SW480 (cell line): ENCODE measurements at regions not wholly inside any gene's neighbourhood (a gene's known extent, or its start where the extent isn't known, plus 50 kb on each side); places are given as distances from the start of the nearest gene placed in this dataset.
"Not testable (repeated sequence)": the region's sequence is repeated elsewhere in the genome, so short reads cannot be mapped to it uniquely, and the experiment has no call there.

ENCODE experiments used
- DNase-seq: peaks from one replicate; pipeline ENCODE4 v3.0.0-alpha.2; 2016; ENCODE audit warnings: low spot score

- no peak for DNase-seq
Observed at GRCh38 chr5:56421246-56422075, 188.3 kb upstream of the ANKRD55 start.

DNA sequence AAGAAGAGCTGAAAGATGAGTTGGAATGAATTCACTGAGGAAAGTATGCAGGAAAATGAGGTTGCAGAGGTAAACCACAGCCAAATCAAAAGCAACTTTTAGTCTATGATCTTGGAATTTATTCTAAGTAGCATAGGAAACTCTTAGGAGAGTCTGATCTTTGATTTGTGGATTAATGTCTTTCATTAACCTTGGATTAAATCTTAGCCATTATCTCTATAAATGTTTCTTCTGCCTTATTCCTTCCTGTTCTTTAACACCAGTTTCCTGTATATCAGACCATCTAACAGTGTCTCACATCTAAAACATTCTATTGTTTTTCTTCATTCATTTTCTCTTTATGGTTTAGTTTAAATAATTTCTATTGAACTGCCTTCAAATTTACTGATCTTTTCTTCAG lies 187.2 kb upstream of the ANKRD55 start:
- DNase-seq: no peak

- DNase-seq: no peak
Observed at GRCh38 chr5:56419667-56420066, 186.5 kb upstream of the ANKRD55 start.

GRCh38 chr5:56415356-56415765 lies 182.2 kb upstream of the ANKRD55 start:
- DNase-seq: no peak

DNA sequence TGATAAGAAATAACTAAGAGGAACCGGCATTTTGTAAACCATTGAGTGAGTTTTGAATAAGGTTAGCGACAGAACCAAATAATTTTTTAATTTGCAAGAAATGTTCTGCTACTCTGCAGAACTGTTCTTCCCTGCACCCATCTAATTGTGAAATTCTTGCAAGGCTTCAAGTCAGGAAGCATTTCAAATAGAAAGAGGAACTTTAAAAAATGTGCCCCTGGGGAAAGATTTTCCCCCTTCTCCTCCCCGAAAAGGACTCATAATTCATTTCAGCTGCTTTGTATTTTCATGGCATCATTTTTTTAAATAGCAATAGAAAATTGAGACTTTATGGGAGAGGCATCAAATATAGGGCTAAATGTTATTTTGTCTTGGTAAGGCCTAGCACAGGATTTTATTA lies 180.9 kb upstream of the ANKRD55 start:
- DNase-seq: no peak

- DNase-seq: no peak
Observed at GRCh38 chr5:56413546-56413945, 180.4 kb upstream of the ANKRD55 start.

DNA sequence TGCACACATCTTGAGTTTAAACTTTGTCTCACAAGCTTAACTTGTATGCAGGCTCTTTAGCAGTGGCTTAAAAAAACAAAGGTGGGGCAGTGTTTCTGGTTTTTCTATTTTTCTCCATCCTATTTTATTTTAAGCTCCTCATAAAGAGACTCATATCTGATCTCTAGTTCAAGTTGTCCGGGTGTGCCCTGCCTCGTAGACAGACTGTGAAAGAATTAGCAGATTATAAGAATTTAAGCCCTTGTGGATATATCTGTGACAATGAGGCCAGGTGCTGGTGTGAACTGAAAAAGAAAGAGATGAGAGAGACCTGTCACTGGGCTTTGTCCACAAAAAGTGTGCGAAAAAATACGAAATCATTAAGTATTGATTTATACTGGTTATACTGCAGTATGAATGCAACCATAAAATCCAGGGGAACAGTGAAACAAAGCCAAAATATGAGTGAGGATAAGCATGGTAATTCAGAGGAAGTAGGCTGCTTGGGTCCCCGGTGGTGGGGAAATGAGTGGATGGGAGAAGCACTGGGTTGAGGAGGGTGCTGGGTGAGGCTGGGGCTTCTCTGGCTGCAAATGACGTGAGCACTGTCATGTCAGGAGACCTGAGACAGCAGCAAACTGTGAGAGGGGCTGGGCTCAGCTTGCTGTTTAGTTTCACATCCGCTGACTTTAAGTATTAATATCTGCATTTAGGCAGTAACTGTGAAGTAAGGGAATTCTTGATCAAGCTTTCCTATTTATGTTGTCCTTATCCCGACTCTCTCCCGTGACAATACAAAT lies 179.7 kb upstream of the ANKRD55 start:
- no peak for DNase-seq

GRCh38 chr5:56410696-56411095 lies 177.6 kb upstream of the ANKRD55 start:
- DNase-seq: no peak

- DNase-seq: no peak
Observed at GRCh38 chr5:56409331-56410190, 176.4 kb upstream of the ANKRD55 start.

DNA sequence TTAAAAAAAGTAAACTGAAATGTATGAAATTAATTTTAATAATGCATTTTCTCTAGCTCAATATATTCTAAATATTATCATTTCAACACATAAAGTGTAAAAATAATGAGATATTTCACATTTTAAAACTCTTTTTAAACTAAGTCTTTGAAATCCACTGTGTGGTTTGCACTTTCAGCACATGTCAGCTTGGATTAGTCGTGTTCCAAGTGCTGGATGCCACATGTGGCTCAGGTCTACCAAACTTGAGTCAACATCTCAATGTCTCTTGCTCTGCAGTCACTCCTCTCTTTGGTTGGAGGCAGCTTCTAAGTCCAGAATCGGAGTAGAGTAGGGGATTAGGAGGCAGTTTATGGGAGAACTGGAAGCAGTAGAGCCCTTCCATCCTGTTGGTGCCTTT lies 173.7 kb upstream of the ANKRD55 start:
- no peak for DNase-seq

GRCh38 chr5:56406221-56406620 lies 173.1 kb upstream of the ANKRD55 start:
- no peak for DNase-seq

DNA sequence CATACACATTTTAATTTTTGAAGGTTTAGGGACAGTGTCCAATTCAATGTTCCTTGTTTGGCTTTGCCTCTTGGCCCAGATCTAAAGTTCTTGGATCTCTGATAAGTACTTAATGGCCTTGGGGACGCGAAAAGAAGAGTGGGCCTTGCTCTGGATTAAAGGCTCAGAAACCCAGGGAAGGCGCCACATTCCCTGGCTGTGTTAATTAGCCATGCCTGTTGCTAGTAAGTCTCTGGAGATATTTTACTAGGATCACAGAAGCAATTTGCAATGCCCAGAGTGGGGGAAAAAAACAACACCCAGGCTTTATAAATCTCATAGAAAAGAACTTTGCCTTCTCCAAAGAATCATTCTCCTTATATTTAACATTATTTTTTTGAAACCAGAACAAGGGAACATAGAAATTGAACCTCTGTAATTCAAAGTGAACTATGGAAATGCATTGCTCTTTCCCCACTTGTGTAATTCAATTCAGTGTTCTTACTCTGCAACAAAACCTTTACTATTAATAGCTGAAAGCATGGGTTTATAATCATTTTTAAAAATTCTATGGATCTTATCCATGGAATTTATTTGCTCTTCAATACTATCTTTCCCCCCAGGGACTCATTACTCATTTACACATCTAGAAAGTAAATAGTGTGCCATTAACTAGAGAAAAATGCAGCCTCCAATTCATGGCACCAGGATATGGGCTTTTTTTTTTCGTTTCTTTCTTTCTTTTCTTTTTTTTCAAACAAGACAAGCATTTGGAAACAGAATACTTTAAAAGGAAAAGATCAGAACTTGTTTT lies 172.2 kb upstream of the ANKRD55 start:
- DNase-seq: no peak

- peak; percentile 4 for DNase-seq
Observed at GRCh38 chr5:56402266-56403220, 169.4 kb upstream of the ANKRD55 start.

DNA sequence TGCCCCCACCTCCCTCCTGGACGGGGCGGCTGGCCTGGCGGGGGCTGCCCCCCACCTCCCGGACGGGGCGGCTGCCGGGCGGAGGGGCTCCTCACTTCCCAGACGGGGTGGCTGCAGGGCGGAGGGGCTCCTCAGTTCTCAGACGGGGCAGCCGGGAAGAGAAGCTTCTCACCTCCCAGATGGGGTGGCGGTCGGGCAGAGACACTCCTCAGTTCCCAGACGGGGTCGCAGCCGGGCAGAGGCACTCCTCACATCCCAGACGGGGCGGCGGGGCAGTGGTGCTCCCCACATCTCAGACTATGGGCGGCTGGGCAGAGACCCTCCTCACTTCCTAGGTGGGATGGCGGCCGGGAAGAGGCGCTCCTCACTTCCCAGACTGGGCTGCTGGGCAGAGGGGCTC lies 164.7 kb upstream of the ANKRD55 start:
- not testable (repeated sequence) for DNase-seq

- no peak for DNase-seq
Observed at GRCh38 chr5:56396634-56397033, 163.5 kb upstream of the ANKRD55 start.

DNA sequence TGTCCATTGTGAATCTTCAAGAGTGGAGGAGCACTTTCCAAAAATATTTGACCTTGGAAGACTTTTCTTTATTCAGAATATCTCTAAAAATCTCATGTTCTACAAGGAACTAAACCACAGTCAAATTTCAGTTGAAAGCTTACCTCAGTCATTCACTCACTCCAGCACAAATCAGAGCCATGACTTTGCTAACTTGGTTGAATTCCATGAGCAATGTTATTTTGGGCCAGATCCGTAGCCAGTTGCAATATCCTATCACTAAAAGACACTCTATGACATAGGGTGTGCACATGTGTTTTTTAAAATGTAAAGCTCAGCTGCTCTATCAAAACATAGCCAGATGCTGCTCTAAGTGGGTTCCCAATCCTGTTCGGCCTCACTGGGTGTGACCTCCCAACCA lies 156.1 kb upstream of the ANKRD55 start:
- no peak for DNase-seq

DNA sequence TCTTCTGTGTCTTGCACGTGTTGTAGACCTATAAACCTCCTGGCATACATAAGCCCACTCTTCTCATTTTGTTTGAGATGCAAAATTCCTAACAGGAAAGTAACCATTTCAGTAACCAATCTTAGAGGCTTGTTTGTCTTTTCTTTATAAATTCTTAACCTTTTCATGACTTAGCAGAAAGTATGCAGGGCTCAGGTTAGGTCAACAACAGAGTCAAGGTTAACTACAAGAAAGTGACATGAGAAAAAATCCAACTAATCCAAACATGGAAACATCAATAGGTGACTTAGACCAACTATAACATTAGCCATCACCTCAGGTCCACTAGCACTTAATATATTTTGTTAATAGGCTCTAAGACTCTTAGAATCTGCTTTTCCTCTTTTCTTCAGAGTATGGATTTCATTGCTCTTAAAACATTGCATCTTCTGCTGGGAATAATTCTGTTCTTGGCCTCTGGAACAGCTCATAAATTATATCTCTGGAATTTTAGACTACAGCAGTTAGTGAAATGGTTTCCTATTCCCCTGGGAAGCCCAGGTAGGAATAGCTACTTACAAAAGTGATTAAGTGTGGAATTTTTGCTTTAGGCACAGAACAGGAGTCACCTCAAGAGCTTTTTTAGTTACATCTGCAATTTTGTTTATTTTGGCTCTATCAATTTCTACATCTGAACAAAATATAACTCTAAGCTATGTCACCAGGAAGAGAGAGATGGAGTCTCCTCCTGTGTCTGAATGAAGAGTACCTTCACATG lies 155.3 kb upstream of the ANKRD55 start:
- DNase-seq: no peak

GRCh38 chr5:56386046-56386445 lies 152.9 kb upstream of the ANKRD55 start:
- no peak for DNase-seq

GRCh38 chr5:56384186-56384585 lies 151.1 kb upstream of the ANKRD55 start:
- no peak for DNase-seq

GRCh38 chr5:56383761-56384160 lies 150.6 kb upstream of the ANKRD55 start:
- DNase-seq: no peak
